ENCODE measurements at regions not wholly inside any gene's neighbourhood (a gene's known extent, or its start where the extent isn't known, plus 50 kb on each side); places are given as distances from the start of the nearest gene placed in this dataset.
A peak's percentile ranks its signal among the peaks of the same experiment; 100 is the strongest.
"Not testable (repeated sequence)": the region's sequence is repeated elsewhere in the genome, so short reads cannot be mapped to it uniquely, and the experiment has no call there.

GRCh38 chr6:27755768-27756167 is 156.4 kb downstream of the OR2B2 start:
- POLR2A ChIA-PET, result no interaction called here
- CTCF ChIA-PET, result interaction anchor here (1.5 to 11.9 kb wide), 3 partner anchors 9 to 16 kb away, joined by 4 to 147 read pairs (median 21); no protein-coding TSS in a partner anchor
- TF ChIP-seq CTCF (IDR thresholded peaks at IDR 0.05; ENCODE audit: control extremely low read depth, extremely low read depth, low read depth, missing control alignments), result no peak
- DNase-seq (ENCODE audit: extremely low spot score), result no peak

GRCh38 chr6:27754408-27754782 is 157.8 kb downstream of the OR2B2 start:
- ChIA-PET POLR2A (interaction anchor here (0.6 to 1.5 kb wide), 4 partner anchors 118 to 627 kb away, joined by 3 to 12 read pairs (median 4); a partner anchor contains a TSS), CTCF (interaction anchor here (0.8 to 11.9 kb wide), 14 partner anchors 8 to 627 kb away, joined by 3 to 147 read pairs (median 3); partner anchors contain the start of gene POM121L2)
- no peak for DNase-seq (ENCODE audit: extremely low spot score)
- no peak for TF ChIP-seq CTCF (IDR thresholded peaks at IDR 0.05; ENCODE audit: control extremely low read depth, extremely low read depth, low read depth, missing control alignments)

GRCh38 chr6:27753668-27754407 is 158.4 kb downstream of the OR2B2 start:
- ChIA-PET POLR2A (interaction anchor here (0.6 to 1.5 kb wide), 4 partner anchors 118 to 627 kb away, joined by 3 to 12 read pairs (median 4); a partner anchor contains a TSS), CTCF (interaction anchor here (0.8 to 11.9 kb wide), 19 partner anchors 9 to 627 kb away, joined by 3 to 147 read pairs (median 4); partner anchors contain the start of gene POM121L2)
- peak; percentile 2 for TF ChIP-seq CTCF (IDR thresholded peaks at IDR 0.05; ENCODE audit: control extremely low read depth, extremely low read depth, low read depth, missing control alignments)
- peak; percentile 71 for DNase-seq (ENCODE audit: extremely low spot score)

GRCh38 chr6:27752038-27752885 is 159.9 kb downstream of the OR2B2 start:
- ChIA-PET CTCF (interaction anchor here (0.6 to 4.2 kb wide), 62 partner anchors 9 to 1170 kb away, joined by 3 to 42 read pairs (median 4); a partner anchor contains a TSS), POLR2A (interaction anchor here (0.6 to 1.0 kb wide), 3 partner anchors 18 to 564 kb away, joined by 3 to 4 read pairs (median 3); a partner anchor contains a TSS)
- TF ChIP-seq CTCF (IDR thresholded peaks at IDR 0.05; ENCODE audit: control extremely low read depth, extremely low read depth, low read depth, missing control alignments), result peak; percentile 76
- peak; percentile 50 for DNase-seq (ENCODE audit: extremely low spot score)

- ChIA-PET CTCF (interaction anchor here (1.0 kb wide), 1 partner anchor 10 kb away, joined by 3 read pairs; no protein-coding TSS in a partner anchor), POLR2A (no interaction called here)
- no peak for DNase-seq (ENCODE audit: extremely low spot score)
- TF ChIP-seq CTCF (IDR thresholded peaks at IDR 0.05; ENCODE audit: control extremely low read depth, extremely low read depth, low read depth, missing control alignments), result no peak
Observed at GRCh38 chr6:27748661-27749060, 163.5 kb downstream of the OR2B2 start.

- POLR2A ChIA-PET, result no interaction called here
- CTCF ChIA-PET, result interaction anchor here (1.0 kb wide), 1 partner anchor 9 kb away, joined by 3 read pairs; no protein-coding TSS in a partner anchor
Observed at GRCh38 chr6:27747637-27748036, 164.6 kb downstream of the OR2B2 start.

GRCh38 chr6:27746860-27747259 is 165.3 kb downstream of the OR2B2 start:
- DNase-seq (ENCODE audit: extremely low spot score); POLR2A ChIA-PET; CTCF ChIA-PET: not testable (repeated sequence)

More at GRCh38 chr6:27747637-27748036, 164.6 kb downstream of the OR2B2 start:
- no peak for DNase-seq (ENCODE audit: extremely low spot score)
- TF ChIP-seq CTCF (IDR thresholded peaks at IDR 0.05; ENCODE audit: control extremely low read depth, extremely low read depth, low read depth, missing control alignments), result no peak
